DND-41 (cell line): ENCODE measurements at regions not wholly inside any gene's neighbourhood (a gene's known extent, or its start where the extent isn't known, plus 50 kb on each side); places are given as distances from the start of the nearest gene placed in this dataset.

Experiments
- CTCF ChIP-seq: IDR thresholded peaks from 2 replicates; pipeline ENCODE4 v1.5.1; 2012; ENCODE audit warnings: borderline replicate concordance, low read length, moderate library complexity, mild to moderate bottlenecking; ENCODE audit not compliant: poor library complexity, severe bottlenecking; ENCODE audit errors: extremely low read depth
- EZH2 ChIP-seq: IDR thresholded peaks from 3 replicates; pipeline ENCODE4 v1.6.1; 2012; ENCODE audit warnings: borderline replicate concordance, low read depth, mild to moderate bottlenecking, moderate library complexity, low read length, inconsistent platforms; ENCODE audit not compliant: severe bottlenecking

GRCh38 chr12:65624554-65625086, 199.7 kb upstream of the HMGA2 start:
- TF ChIP-seq CTCF = no peak
- no peak for TF ChIP-seq EZH2
